NT2/D1 (cell line): ENCODE measurements at regions not wholly inside any gene's neighbourhood (a gene's known extent, or its start where the extent isn't known, plus 50 kb on each side); places are given as distances from the start of the nearest gene placed in this dataset.

ENCODE experiments used
- SUZ12 ChIP-seq: IDR thresholded peaks from 2 replicates; pipeline ENCODE4 v1.6.1; 2011; ENCODE audit not compliant: insufficient read length, insufficient read depth; ENCODE audit errors: extremely low read depth
- YY1 ChIP-seq: IDR thresholded peaks from 2 replicates; pipeline ENCODE4 v1.6.1; 2011; ENCODE audit not compliant: insufficient read length, insufficient read depth
- ZNF274 ChIP-seq: IDR thresholded peaks from 2 replicates; pipeline ENCODE4 v1.6.1; 2011; ENCODE audit warnings: mild to moderate bottlenecking, low read depth, low read length

DNA sequence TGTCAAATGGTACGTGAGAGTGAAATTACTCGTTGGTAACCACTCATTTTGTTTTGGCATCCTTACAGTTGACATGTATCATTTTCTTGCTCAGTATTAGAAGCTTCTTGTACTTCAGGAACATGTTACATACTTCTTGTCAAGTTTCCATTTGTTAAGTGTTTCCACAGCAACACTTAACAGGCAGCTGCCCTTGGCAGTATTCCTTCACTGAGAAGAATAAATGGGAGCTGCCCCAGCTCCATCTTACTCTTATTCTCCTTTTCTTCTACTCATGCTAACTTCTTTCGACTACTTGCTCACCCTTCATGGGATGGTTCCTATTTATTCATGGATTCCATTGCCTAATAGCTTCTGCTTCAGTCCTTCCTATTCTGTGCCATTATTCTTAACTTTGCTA lies 60.1 kb upstream of the TUBA3E start:
- TF ChIP-seq YY1 (no peak), SUZ12 (no peak), ZNF274 (no peak)
